ENCODE measurements at regions not wholly inside any gene's neighbourhood (a gene's known extent, or its start where the extent isn't known, plus 50 kb on each side); places are given as distances from the start of the nearest gene placed in this dataset.

GRCh38 chr18:78764544-78764943, 215.1 kb upstream of the SALL3 start:
- no peak for TF ChIP-seq EZH2phosphoT487 (IDR thresholded peaks at IDR 0.05; ENCODE audit: borderline replicate concordance, low read length)
- TF ChIP-seq CTCF (IDR thresholded peaks at IDR 0.05; ENCODE audit: low read depth, low read length, poor library complexity, severe bottlenecking) = no peak
- no peaks in the 10 kb centered on the region for H3K79me2 ChIP-seq (ENCODE audit: control insufficient read depth, low read length)
- no peaks in the 10 kb centered on the region for H3K27me3 ChIP-seq (ENCODE audit: control insufficient read depth, low read length)
- H3K27ac ChIP-seq (ENCODE audit: low read depth, low read length) = no peak overlapping the region
- H3K4me2 ChIP-seq (ENCODE audit: low read length) = no peak overlapping the region
- no peak overlapping the region for H3K4me3 ChIP-seq (ENCODE audit: low read length)
- no peaks in the 10 kb centered on the region for H3K9me3 ChIP-seq (ENCODE audit: control insufficient read depth, insufficient read depth, low read length)
- no peaks in the 10 kb centered on the region for H3K9me2 ChIP-seq (replicated peaks; ENCODE audit: control insufficient read depth, low read length)
- no peaks in the 10 kb centered on the region for H4K20me1 ChIP-seq (ENCODE audit: control insufficient read depth, insufficient read depth, low read depth, low read length)
- no peaks in the 10 kb centered on the region for H3F3A ChIP-seq (ENCODE audit: control insufficient read depth, insufficient read depth)
- H3K36me3 ChIP-seq (ENCODE audit: control insufficient read depth, low read length) = no peaks in the 10 kb centered on the region
- no peaks in the 10 kb centered on the region for H3K4me1 ChIP-seq (ENCODE audit: control insufficient read depth, low read length)

GRCh38 chr18:78765142-78765541, 214.5 kb upstream of the SALL3 start:
- Histone ChIP-seq H3K79me2 (ENCODE audit: control insufficient read depth, low read length) (no peaks in the 10 kb centered on the region), H4K20me1 (ENCODE audit: control insufficient read depth, insufficient read depth, low read depth, low read length) (no peaks in the 10 kb centered on the region), H3K9me2 (replicated peaks; ENCODE audit: control insufficient read depth, low read length) (no peaks in the 10 kb centered on the region), H3K4me1 (ENCODE audit: control insufficient read depth, low read length) (no peaks in the 10 kb centered on the region), H3K27me3 (ENCODE audit: control insufficient read depth, low read length) (no peaks in the 10 kb centered on the region), H3K4me2 (ENCODE audit: low read length) (no peak overlapping the region), H3F3A (ENCODE audit: control insufficient read depth, insufficient read depth) (no peaks in the 10 kb centered on the region), H3K9me3 (ENCODE audit: control insufficient read depth, insufficient read depth, low read length) (no peaks in the 10 kb centered on the region), H3K36me3 (ENCODE audit: control insufficient read depth, low read length) (no peaks in the 10 kb centered on the region), H3K27ac (ENCODE audit: low read depth, low read length) (no peak overlapping the region), H3K4me3 (ENCODE audit: low read length) (no peak overlapping the region)
- TF ChIP-seq CTCF (IDR thresholded peaks at IDR 0.05; ENCODE audit: low read depth, low read length, poor library complexity, severe bottlenecking) (no peak), EZH2phosphoT487 (IDR thresholded peaks at IDR 0.05; ENCODE audit: borderline replicate concordance, low read length) (no peak)

- no peaks in the 10 kb centered on the region for H3K36me3 ChIP-seq (ENCODE audit: control insufficient read depth, low read length)
- no peaks in the 10 kb centered on the region for H3K27me3 ChIP-seq (ENCODE audit: control insufficient read depth, low read length)
Measured at GRCh38 chr18:78765637-78766281, 213.9 kb upstream of the SALL3 start.

More at GRCh38 chr18:78765637-78766281, 213.9 kb upstream of the SALL3 start:
- H3K79me2 ChIP-seq (ENCODE audit: control insufficient read depth, low read length) = no peaks in the 10 kb centered on the region
- H3K9me2 ChIP-seq (replicated peaks; ENCODE audit: control insufficient read depth, low read length) = no peaks in the 10 kb centered on the region
- H3K27ac ChIP-seq (ENCODE audit: low read depth, low read length) = no peak overlapping the region
- H3K4me1 ChIP-seq (ENCODE audit: control insufficient read depth, low read length) = no peaks in the 10 kb centered on the region
- H3K4me2 ChIP-seq (ENCODE audit: low read length) = no peak overlapping the region
- H3F3A ChIP-seq (ENCODE audit: control insufficient read depth, insufficient read depth) = no peaks in the 10 kb centered on the region
- H3K9me3 ChIP-seq (ENCODE audit: control insufficient read depth, insufficient read depth, low read length) = no peaks in the 10 kb centered on the region
- H4K20me1 ChIP-seq (ENCODE audit: control insufficient read depth, insufficient read depth, low read depth, low read length) = no peaks in the 10 kb centered on the region
- no peak overlapping the region for H3K4me3 ChIP-seq (ENCODE audit: low read length)
- TF ChIP-seq EZH2phosphoT487 (IDR thresholded peaks at IDR 0.05; ENCODE audit: borderline replicate concordance, low read length) (no peak), CTCF (IDR thresholded peaks at IDR 0.05; ENCODE audit: low read depth, low read length, poor library complexity, severe bottlenecking) (no peak)
